HCT116 (cell line): ENCODE measurements at regions not wholly inside any gene's neighbourhood (a gene's known extent, or its start where the extent isn't known, plus 50 kb on each side); places are given as distances from the start of the nearest gene placed in this dataset.

Experiments used
- ATAC-seq: fragments of 200-7000 bp; cut with Tn5 transposase; 2 replicates; pipeline ENCODE4 v1.9.1; 2020; ENCODE audit warnings: mild to moderate bottlenecking, moderate library complexity
- BruUV-seq: library from RNA; stranded (reverse); fragments of 400-500 nt; replicated peaks from 2 replicates; lab custom pipeline; 2021; lab: Mats Ljungman, UMichigan
- CTCF ChIA-PET: fragments of 300-600 bp; sonication (Branson Sonifier 250); formaldehyde crosslinking; loops from one replicate; lab custom pipeline; 2021; ENCODE audit warnings: antibody characterized with exemption; lab: Charles Lee
- POLR2A ChIA-PET: fragments of 300-600, 350-600 bp; sonication (Branson Sonifier 250); formaldehyde crosslinking; loops from one replicate; lab custom pipeline; 2021; ENCODE audit warnings: antibody characterized with exemption; lab: Charles Lee
- RAD21 ChIA-PET, 2 experiments: fragments of 300-600 bp; sonication (Branson Sonifier 250); formaldehyde crosslinking; loops; one replicate each; lab custom pipeline; 2023; ENCODE audit warnings: low total read pairs in 2 of 2; ENCODE audit not compliant: uncharacterized antibody in 2 of 2, unreplicated experiment in 2 of 2, low non-redundant PET in 1 of 2; lab: Charles Lee
- DNase-seq: peaks from one replicate; pipeline ENCODE4 v3.0.0-alpha.2; 2010; ENCODE audit warnings: low read depth, low spot score
- H2AFZ ChIP-seq: fragments of 200-600 bp; shearing (Covaris generic), sonication (generic); 2 replicates; pipeline ENCODE4 v1.6.1; 2017; ENCODE audit warnings: low read depth, mixed run types, mixed read lengths, antibody characterized with exemption, low read length; ENCODE audit not compliant: poor library complexity, severe bottlenecking
- H3K27ac ChIP-seq: 2 replicates; pipeline ENCODE4 v1.5.1; 2012; ENCODE audit warnings: low read depth, low read length
- H3K27me3 ChIP-seq: fragments of 200-600 bp; sonication (generic); 2 replicates; pipeline ENCODE4 v1.6.1; 2016; ENCODE audit warnings: mixed run types, low read length, mixed read lengths; ENCODE audit not compliant: insufficient read depth
- H3K36me3 ChIP-seq, 2 experiments: fragments of 200-500 bp in 1 of 2; fragments of 200-600 bp in 1 of 2; sonication (Bioruptor generic) in 1 of 2; sonication (generic) in 1 of 2; 2 replicates each; pipeline versions ENCODE4 v1.5.1 to v1.6.1; 2014 to 2016; ENCODE audit warnings: low read length in 2 of 2, inconsistent platforms in 1 of 2, mixed read lengths in 1 of 2, mixed run types in 1 of 2; ENCODE audit not compliant: insufficient read depth in 2 of 2, control insufficient read depth in 1 of 2
- H3K4me1 ChIP-seq, 2 experiments: fragments of 200-600 bp in 1 of 2; sonication (generic) in 1 of 2; 2 replicates each; pipeline versions ENCODE4 v1.5.1 to v1.6.1; 2012 to 2017; ENCODE audit warnings: low read length in 2 of 2, inconsistent platforms in 1 of 2, mild to moderate bottlenecking in 1 of 2, mixed read lengths in 1 of 2, mixed run types in 1 of 2, moderate library complexity in 1 of 2; ENCODE audit not compliant: insufficient read depth in 2 of 2, control insufficient read depth in 1 of 2
- H3K4me2 ChIP-seq: fragments of 200-600 bp; sonication (generic); 2 replicates; pipeline ENCODE4 v1.6.1; 2017; ENCODE audit warnings: mixed run types, low read length, mixed read lengths
- H3K4me3 ChIP-seq, 2 experiments: fragments of 200-600 bp in 1 of 2; sonication (generic) in 1 of 2; replicated peaks in 1 of 2; 2 replicates each; pipeline ENCODE4 v1.5.1; 2011 to 2016; ENCODE audit warnings: low read length in 2 of 2, control low read depth in 1 of 2, low read depth in 1 of 2, mild to moderate bottlenecking in 1 of 2, mixed read lengths in 1 of 2, mixed run types in 1 of 2
- H3K79me2 ChIP-seq: fragments of 200-600 bp; sonication (generic); 2 replicates; pipeline ENCODE4 v1.6.1; 2017; ENCODE audit warnings: mild to moderate bottlenecking, mixed run types, low read length, moderate library complexity, mixed read lengths; ENCODE audit not compliant: insufficient read depth
- H3K9ac ChIP-seq: fragments of 200-600 bp; sonication (generic); 2 replicates; pipeline ENCODE4 v1.6.1; 2016; ENCODE audit warnings: low read length, mixed read lengths
- H3K9me2 ChIP-seq: fragments of 200-600 bp; sonication (generic), shearing (Covaris generic); 2 replicates; pipeline ENCODE4 v1.6.1; 2017; ENCODE audit warnings: mixed run types, mild to moderate bottlenecking, moderate library complexity; ENCODE audit not compliant: insufficient read depth
- H3K9me3 ChIP-seq, 2 experiments: fragments of 200-500 bp in 1 of 2; fragments of 200-600 bp in 1 of 2; sonication (Bioruptor generic) in 1 of 2; sonication (generic) in 1 of 2; 2 replicates each; pipeline ENCODE4 v1.6.1; 2014 to 2017; ENCODE audit warnings: low read length in 2 of 2, mixed read lengths in 2 of 2, inconsistent platforms in 1 of 2, low read depth in 1 of 2, mild to moderate bottlenecking in 1 of 2, mixed run types in 1 of 2, moderate library complexity in 1 of 2; ENCODE audit not compliant: control insufficient read depth in 1 of 2, insufficient read depth in 1 of 2
- H4K20me1 ChIP-seq: fragments of 200-600 bp; sonication (generic), shearing (Covaris generic); 2 replicates; pipeline ENCODE4 v1.6.1; 2017; ENCODE audit warnings: mixed run types, mild to moderate bottlenecking, moderate library complexity; ENCODE audit not compliant: insufficient read depth
- ATF3 ChIP-seq: IDR thresholded peaks from 2 replicates; pipeline ENCODE4 v1.6.1; 2012
- CBX3 ChIP-seq: IDR thresholded peaks from 2 replicates; pipeline ENCODE4 v1.6.1; 2012; ENCODE audit warnings: low read depth
- CEBPB ChIP-seq: IDR thresholded peaks from 2 replicates; pipeline ENCODE4 v1.6.1; 2012; ENCODE audit warnings: low read depth
- CTCF ChIP-seq, 3 experiments: fragments of 200-600 bp in 1 of 3; sonication (generic) in 1 of 3; IDR thresholded peaks in 2 of 3; conservative IDR thresholded peaks in 1 of 3; 2 replicates each; pipeline ENCODE4 v1.5.1; 2012 to 2017; ENCODE audit warnings: low read depth in 2 of 3, low read length in 2 of 3, antibody characterized with exemption in 1 of 3, borderline replicate concordance in 1 of 3, control low read depth in 1 of 3, mild to moderate bottlenecking in 1 of 3, mixed read lengths in 1 of 3, mixed run types in 1 of 3, moderate library complexity in 1 of 3; ENCODE audit not compliant: insufficient read depth in 1 of 3
- EGR1 ChIP-seq: IDR thresholded peaks from 2 replicates; pipeline ENCODE4 v1.6.1; 2012; ENCODE audit warnings: low read depth
- ELF1 ChIP-seq: IDR thresholded peaks from 2 replicates; pipeline ENCODE4 v1.6.1; 2012; ENCODE audit warnings: low read depth, borderline replicate concordance
- EZH2phosphoT487 ChIP-seq: fragments of 200-600 bp; IDR thresholded peaks from 2 replicates; pipeline ENCODE4 v1.6.1; 2018; ENCODE audit warnings: antibody characterized with exemption, borderline replicate concordance
- FOSL1 ChIP-seq: IDR thresholded peaks from 2 replicates; pipeline ENCODE4 v1.6.1; 2012; ENCODE audit warnings: low read depth
- JUND ChIP-seq: IDR thresholded peaks from 2 replicates; pipeline ENCODE4 v1.6.1; 2012
- MAX ChIP-seq: IDR thresholded peaks from 2 replicates; pipeline ENCODE4 v1.6.1; 2012
- POLR2A ChIP-seq: IDR thresholded peaks from 2 replicates; pipeline ENCODE4 v1.7.0; 2011; ENCODE audit warnings: borderline replicate concordance; ENCODE audit not compliant: insufficient read depth, insufficient read length; ENCODE audit errors: extremely low read depth
- POLR2AphosphoS5 ChIP-seq: IDR thresholded peaks from 2 replicates; pipeline ENCODE4 v1.6.1; 2011; ENCODE audit warnings: mild to moderate bottlenecking, low read depth, low read length, moderate library complexity
- RAD21 ChIP-seq: IDR thresholded peaks from 2 replicates; pipeline ENCODE4 v1.6.1; 2012; ENCODE audit warnings: low read depth, mild to moderate bottlenecking
- REST ChIP-seq: IDR thresholded peaks from 2 replicates; pipeline ENCODE4 v1.6.1; 2012; ENCODE audit warnings: low read depth
- SP1 ChIP-seq: IDR thresholded peaks from 2 replicates; pipeline ENCODE4 v1.6.1; 2012; ENCODE audit warnings: low read depth
- SRF ChIP-seq: IDR thresholded peaks from 2 replicates; pipeline ENCODE4 v1.6.1; 2012; ENCODE audit warnings: low read depth
- YY1 ChIP-seq: IDR thresholded peaks from 2 replicates; pipeline ENCODE4 v1.6.1; 2011; ENCODE audit warnings: low read length, low read depth, moderate library complexity, mild to moderate bottlenecking; ENCODE audit not compliant: insufficient replicate concordance; ENCODE audit errors: extremely low read depth
- ZFX ChIP-seq: fragments of 450-650 bp; IDR thresholded peaks from 2 replicates; pipeline ENCODE4 v1.6.1; 2017
- intact Hi-C: fragments of 100-400 bp; cut with micrococcal nuclease; formaldehyde crosslinking; loops from 2 replicates; pipeline ENCODE4 v1.10.0; 2022

GRCh38 chr5:29321591-29321990, 1871.9 kb upstream of the CDH6 start:
- Histone ChIP-seq H3K4me2 (no peak overlapping the region), H4K20me1 (no peaks in the 10 kb centered on the region), H3K9me3 (peaks cover 5% of the 10 kb centered on the region in 2 experiments), H3K36me3 (no peaks in the 10 kb centered on the region), H3K9me2 (no peaks in the 10 kb centered on the region), H3K27me3 (no peaks in the 10 kb centered on the region), H3K4me1 (no peaks in the 10 kb centered on the region), H2AFZ (no peak overlapping the region), H3K9ac (no peak overlapping the region), H3K27ac (no peak overlapping the region), H3K79me2 (no peaks in the 10 kb centered on the region), H3K4me3 (no peak overlapping the region)
- ATAC-seq = no peak
- RAD21 ChIA-PET = no interaction called here
- POLR2A ChIA-PET = no interaction called here
- intact Hi-C loops = no loop called here
- no TSS peak for BruUV-seq
- no peak for TF ChIP-seq FOSL1
- TF ChIP-seq YY1 = no peak
- TF ChIP-seq CBX3 = no peak
- no peak for TF ChIP-seq ZFX
- TF ChIP-seq CTCF (IDR thresholded peaks at IDR 0.05 in 2 of 3, conservative IDR thresholded peaks at IDR 0.05 in 1 of 3; ENCODE audit: borderline replicate concordance in 1 of 3, insufficient read depth in 1 of 3, low read depth in 2 of 3, low read length in 2 of 3) = no peak
- TF ChIP-seq POLR2A = no peak
- TF ChIP-seq EZH2phosphoT487 = no peak
- no peak for TF ChIP-seq RAD21
- no peak for TF ChIP-seq REST
- TF ChIP-seq EGR1 = no peak
- TF ChIP-seq JUND = no peak
- TF ChIP-seq ATF3 = no peak
- no peak for TF ChIP-seq SP1
- TF ChIP-seq MAX = no peak
- TF ChIP-seq CEBPB = no peak
- TF ChIP-seq SRF = no peak
- TF ChIP-seq POLR2AphosphoS5 = no peak
- TF ChIP-seq ELF1 = no peak
- DNase-seq = no peak
- CTCF ChIA-PET = no interaction called here
